Cardiac fibroblast (primary cell): ENCODE measurements at regions not wholly inside any gene's neighbourhood (a gene's known extent, or its start where the extent isn't known, plus 50 kb on each side); places are given as distances from the start of the nearest gene placed in this dataset.

ENCODE experiments used
- DNase-seq, 2 donors: peaks; one replicate each; pipeline versions ENCODE4 v3.0.0 to v3.0.0-alpha.2; 2010; ENCODE audit warnings: low read depth in 2 of 2
- H3K4me3 ChIP-seq, 2 donors: replicated peaks in 1 of 2; 1 replicate in 1 of 2; 2 replicates in 1 of 2; pipeline ENCODE4 v1.5.1; 2011; ENCODE audit warnings: low read depth in 2 of 2, low read length in 2 of 2, mild to moderate bottlenecking in 2 of 2, moderate library complexity in 1 of 2
- TF ChIP-seq, protein P1 (sequence below): IDR thresholded peaks from one replicate; pipeline ENCODE4 v1.5.1; 2011; ENCODE audit warnings: low read depth, mild to moderate bottlenecking, low read length, inconsistent platforms

DNA sequence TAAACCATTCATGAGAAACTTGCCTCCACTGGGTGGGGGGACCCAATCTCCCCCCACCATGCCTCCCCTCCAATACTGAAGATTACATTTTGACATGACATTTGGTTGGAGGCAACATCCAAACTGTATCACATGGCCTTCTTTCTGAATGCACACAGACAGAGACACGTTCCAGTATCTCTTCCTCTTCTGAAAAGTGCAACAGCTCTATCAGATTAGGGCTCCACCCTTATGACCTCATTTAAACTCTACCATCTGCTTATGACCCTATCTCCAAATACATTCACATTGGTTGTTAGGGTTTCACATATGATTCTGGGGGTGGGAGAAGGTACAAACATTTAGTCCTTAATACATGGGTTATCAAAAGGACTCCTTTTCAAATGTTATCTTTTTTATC, 481.8 kb upstream of the NFIA start:
- DNase-seq: no peak
- TF ChIP-seq, protein P1, sequence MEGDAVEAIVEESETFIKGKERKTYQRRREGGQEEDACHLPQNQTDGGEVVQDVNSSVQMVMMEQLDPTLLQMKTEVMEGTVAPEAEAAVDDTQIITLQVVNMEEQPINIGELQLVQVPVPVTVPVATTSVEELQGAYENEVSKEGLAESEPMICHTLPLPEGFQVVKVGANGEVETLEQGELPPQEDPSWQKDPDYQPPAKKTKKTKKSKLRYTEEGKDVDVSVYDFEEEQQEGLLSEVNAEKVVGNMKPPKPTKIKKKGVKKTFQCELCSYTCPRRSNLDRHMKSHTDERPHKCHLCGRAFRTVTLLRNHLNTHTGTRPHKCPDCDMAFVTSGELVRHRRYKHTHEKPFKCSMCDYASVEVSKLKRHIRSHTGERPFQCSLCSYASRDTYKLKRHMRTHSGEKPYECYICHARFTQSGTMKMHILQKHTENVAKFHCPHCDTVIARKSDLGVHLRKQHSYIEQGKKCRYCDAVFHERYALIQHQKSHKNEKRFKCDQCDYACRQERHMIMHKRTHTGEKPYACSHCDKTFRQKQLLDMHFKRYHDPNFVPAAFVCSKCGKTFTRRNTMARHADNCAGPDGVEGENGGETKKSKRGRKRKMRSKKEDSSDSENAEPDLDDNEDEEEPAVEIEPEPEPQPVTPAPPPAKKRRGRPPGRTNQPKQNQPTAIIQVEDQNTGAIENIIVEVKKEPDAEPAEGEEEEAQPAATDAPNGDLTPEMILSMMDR: no peak
- no peak overlapping the region for H3K4me3 ChIP-seq

DNA sequence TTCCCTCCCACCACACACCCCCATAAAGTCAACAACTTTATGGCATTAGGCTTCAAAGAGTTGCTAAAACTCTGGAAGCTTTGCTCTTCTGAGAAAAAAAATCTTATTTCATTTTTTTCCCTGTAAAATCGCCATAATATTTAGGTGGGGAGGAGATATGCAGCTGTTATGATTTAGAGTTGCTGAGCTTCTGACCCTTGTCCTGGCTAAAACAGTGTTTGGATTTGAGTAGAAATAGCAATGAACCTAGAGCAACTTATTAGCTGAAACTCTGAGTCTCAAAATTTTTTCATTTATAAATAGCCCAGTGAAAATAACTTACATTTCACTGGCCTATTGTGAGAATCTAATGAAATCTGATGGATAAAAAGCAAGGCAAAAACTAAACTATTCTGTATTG, 482.8 kb upstream of the NFIA start:
- TF ChIP-seq, protein P1: no peak
- no peak overlapping the region for H3K4me3 ChIP-seq
- DNase-seq: no peak

DNA sequence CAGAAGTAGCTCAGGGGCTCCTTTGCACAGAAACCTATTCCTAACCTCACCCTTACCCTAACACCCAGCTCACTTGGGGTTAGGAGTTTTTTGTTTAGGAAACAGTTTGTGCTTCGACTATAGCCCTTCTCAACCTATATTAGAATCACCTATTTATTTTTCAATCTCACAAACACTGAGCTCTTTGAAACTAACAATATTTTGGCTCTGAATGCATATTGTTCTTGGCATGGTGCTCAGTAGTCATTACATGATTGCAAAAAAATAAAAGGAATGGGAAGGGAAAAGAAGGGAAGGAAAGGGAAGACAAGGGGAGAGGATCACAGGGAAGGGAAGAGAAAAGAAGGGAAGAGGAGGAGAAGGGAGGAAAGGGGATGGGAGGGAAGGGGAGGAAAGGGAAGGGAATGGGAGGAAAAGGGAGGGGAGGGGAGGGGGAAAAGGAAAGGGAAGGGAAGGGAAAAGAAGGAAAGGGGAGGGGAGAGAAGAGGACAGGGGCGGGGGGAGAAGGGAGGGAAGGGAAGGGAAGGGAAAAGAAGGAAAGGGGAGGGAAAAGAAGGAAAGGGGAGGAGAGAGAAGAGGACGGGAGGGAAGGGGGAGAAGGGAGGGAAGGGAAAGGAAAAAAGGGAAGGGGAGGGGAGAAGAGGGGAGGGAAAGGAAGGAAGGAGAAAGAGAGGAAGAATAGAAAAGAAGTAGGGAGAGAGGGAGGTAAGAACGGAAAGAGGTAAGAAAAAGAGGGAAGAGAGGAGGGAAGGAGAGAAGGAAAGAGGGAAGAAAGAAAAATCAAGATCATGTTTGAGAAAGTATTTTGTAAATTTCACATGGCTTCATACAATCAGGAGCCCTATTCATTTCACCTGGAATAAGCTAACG, 484.1 kb upstream of the NFIA start:
- DNase-seq: peak in 1 of 2 donors; percentile 33
- no peak overlapping the region for H3K4me3 ChIP-seq
- TF ChIP-seq, protein P1: no peak

- peak; percentile 36 to 76 for DNase-seq
- H3K4me3 ChIP-seq: no peak overlapping the region
Measured at GRCh38 chr1:60596791-60597750, 485.3 kb upstream of the NFIA start.

DNA sequence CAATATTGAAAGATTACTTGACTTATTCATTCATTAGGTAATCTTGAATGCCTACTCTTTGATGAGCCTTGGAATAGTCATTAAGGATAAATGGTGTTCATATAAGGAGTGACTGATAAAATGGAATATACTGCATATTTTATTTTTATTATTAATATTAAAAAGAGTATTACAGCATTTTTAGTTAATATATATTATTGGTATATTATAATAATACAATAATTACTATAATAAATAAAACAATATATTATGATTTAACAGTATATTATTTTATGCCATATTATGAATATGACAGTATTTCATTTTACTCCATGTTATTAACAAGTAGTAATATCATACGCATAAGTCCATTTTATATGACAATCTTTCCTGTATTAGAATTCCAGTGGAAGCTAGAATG, 490.8 kb upstream of the NFIA start:
- TF ChIP-seq, protein P1: no peak
- DNase-seq: no peak
- no peak overlapping the region for H3K4me3 ChIP-seq

More at GRCh38 chr1:60596791-60597750, 485.3 kb upstream of the NFIA start:
- TF ChIP-seq, protein P1: peak; percentile 35

- no peak overlapping the region for H3K4me3 ChIP-seq
- TF ChIP-seq, protein P1: no peak
- DNase-seq: peak in 1 of 2 donors; percentile 30
Measured at GRCh38 chr1:60589916-60590315, 492.4 kb upstream of the NFIA start.
